HG02885 (cell line): ENCODE measurements at regions not wholly inside any gene's neighbourhood (a gene's known extent, or its start where the extent isn't known, plus 50 kb on each side); places are given as distances from the start of the nearest gene placed in this dataset.
"Not testable (repeated sequence)": the region's sequence is repeated elsewhere in the genome, so short reads cannot be mapped to it uniquely, and the experiment has no call there.

Experiments used
- ATAC-seq: cut with Tn5 transposase; IDR thresholded peaks from one replicate; pipeline ENCODE4 v1.9.1; 2021; ENCODE audit warnings: mild to moderate bottlenecking; ENCODE audit not compliant: unreplicated experiment, poor library complexity

DNA sequence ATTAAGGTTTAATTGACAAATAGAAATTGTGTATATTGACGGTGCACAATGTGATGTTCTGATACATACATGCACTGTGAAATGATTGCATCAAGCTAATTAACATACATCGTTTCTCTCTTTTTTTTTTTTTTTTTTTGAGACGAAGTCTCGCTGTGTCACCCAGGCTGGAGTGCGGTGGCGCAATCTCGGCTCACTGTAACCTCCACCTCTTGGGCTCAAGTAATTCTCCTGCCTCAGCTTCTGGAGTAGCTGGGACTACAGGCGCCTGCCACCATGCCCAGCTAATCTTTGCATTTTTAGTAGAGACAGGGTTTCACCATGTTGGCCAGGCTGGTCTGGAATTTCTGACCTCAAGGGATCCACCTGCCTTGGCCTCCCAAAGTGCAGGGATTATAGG, 69.9 kb upstream of the JCAD start:
- ATAC-seq = not testable (repeated sequence)

DNA sequence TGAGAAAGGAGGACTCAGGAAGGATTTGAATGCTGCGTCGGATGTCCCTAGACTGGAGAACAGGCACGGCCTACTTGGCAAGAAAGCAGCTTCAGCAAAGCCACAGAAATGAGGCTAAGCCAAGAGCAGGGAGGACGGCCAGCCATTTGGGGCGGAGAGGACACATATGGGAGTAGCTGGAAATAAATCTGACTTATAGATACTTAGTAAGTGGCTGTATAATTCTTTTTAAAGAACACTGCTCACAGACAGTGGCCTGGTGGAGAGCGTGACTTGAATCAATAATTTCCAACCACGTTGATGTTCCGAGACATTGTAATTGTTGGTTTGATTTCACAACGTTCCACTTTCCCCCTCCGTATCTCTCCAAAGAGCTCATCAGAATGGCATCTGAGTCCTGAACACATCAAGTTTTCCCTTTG, 67.7 kb upstream of the JCAD start:
- no peak for ATAC-seq

DNA sequence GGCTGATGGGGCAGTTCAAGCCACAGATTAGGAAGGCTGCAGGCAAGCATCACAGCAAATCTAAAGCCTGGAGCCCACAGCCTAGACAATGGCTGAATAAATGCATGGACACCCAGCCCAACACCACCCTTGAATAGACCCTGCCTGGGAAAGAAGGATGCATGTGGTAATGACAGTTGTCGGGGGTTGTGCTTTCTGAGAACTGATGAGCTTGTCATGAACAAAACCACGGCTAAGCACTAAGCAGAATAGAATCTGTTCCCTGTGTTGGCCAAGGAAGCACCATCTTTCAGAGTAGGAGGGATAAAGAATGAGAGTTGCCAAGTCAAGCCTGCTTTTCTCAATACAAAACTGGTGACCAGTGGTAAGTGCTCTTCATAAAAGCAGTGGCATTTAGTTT, 66.1 kb upstream of the JCAD start:
- ATAC-seq = no peak

DNA sequence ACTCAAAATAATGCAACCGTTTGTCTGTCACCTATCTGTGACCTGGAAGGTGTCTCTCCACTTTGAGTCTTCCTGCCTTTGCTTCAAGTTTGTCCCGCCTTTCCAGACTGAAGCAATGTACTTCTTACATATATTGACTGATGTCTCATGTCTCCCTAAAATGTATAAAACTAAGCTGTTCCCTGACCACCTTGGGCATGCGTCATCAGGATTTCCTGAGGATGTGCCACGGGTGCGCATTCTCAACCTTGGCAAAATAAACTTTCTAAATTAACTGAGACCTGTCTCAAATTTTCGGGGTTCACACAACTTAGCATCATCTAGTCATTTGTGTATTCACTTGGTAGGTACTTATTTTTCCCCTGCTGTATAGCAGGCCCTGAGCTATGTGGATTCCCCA, 65.3 kb upstream of the JCAD start:
- no peak for ATAC-seq

DNA sequence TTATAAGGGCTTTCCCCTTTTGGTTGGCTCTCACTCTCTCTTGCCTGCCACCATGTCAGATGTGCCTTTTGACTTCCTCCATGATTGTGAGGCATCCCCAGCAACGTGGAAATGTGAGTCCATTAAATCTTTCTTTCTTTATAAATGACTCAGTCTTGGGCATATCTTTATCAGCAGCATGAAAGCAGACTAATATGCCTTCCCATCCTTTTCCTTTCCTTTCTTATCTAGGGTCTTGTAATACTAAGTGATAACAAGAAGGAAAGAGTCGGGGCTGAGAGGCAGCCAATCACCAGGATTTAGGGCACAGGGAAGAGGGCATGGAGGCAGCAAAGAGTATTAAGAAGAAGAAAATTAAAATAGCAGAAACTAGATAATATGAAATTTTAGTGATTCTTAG, 62.0 kb upstream of the JCAD start:
- ATAC-seq = no peak

GRCh38 chr10:30118590-30118989, 59.2 kb upstream of the JCAD start:
- no peak for ATAC-seq

DNA sequence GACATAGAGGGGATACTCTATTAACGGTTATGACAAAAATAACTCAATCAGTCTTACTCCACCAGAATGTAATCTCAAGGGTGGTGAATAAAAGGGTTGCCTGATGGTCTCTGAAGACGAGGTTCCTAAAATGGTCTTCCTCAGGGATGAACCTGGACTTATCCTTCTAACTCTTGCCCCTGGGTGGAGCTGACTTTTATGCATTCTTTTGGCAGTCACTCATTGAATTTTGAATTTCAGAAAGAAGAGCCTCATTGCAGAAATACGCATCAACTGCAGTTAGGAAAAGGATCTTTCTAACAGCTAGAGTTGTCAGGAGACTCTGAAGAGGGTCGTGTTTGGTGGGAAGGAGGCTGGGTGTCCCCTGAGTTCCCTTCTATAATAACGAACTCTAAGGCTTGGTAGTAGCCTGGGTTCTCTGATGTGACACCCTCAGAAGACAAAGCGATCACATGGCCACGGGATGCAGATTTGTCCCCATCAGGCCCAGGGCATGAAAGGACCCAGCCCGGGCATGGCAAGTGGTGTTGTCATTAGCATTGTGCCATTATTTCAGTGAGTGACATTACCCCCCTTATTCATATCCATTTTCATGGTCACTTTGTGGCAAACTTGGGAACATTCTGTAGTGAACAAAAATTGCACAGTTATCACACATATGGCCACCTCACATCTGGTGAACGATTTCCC, 58.6 kb upstream of the JCAD start:
- no peak for ATAC-seq

- ATAC-seq = no peak
Measured at GRCh38 chr10:30116041-30116491, 56.7 kb upstream of the JCAD start.

- ATAC-seq = no peak
Measured at GRCh38 chr10:30115626-30115940, 56.2 kb upstream of the JCAD start.

DNA sequence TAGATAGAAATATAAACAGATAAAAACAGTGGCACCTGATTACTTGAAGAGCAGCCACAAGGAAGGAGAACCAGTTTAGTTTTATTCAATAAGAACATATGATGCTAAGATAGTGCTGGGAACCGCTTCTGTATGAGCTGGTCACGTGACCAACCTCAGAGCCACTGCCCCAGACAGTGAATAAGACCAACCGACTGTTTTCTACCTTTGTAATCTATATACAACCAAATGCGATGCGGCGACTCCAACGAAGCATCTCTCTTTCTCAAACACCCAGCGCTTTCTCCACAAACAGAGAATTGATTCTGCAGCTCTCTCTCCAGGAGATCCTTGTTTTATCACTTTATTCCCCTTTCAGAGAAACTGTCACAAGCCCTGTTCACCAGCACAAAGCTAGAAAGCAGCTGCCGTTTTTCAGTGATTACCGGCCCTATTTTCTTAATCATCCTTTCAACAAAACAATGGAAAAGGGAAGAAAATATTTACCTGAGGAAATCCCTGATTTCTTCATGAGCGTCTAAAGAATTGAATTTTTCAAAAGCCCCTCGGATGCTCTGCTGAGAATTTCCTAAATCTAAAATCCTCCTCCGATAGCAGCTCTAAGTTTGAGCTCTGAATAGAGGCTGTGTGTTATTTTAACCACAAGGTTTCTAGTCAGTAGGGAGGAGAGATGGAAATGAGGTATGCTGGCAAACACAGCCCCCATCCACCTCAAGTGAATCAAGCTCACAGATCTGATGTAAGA, 55.7 kb upstream of the JCAD start:
- ATAC-seq = no peak

DNA sequence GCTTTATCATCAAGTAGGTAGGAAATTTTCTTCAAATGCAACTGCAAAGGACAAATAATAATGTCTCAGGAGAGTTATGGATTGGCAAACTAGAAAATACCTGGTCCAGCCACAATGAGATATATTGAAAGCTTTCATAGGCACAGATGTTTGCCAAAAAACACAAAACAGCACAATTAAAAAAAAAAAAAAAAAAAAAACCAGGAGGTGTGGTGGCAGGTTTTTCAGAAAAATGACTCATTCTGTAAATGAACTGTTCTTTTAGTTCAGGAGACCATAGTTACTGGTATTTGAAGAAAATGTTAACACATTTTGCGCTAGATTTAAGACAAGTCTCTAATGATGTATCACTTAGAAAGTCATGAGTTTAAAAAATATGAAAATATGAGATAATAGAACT, 55.0 kb upstream of the JCAD start:
- ATAC-seq = no peak

- ATAC-seq = no peak
Measured at GRCh38 chr10:30111340-30112022, 52.1 kb upstream of the JCAD start.
